ENCODE measurements at regions not wholly inside any gene's neighbourhood (a gene's known extent, or its start where the extent isn't known, plus 50 kb on each side); places are given as distances from the start of the nearest gene placed in this dataset.

GRCh38 chr5:1951165-1951816, 68.6 kb upstream of the IRX4 start:
- Mint-ChIP-seq H3K9me3 (peaks cover 7% of the 10 kb centered on the region), H3K36me3 (no peaks in the 10 kb centered on the region), H3K4me3 (no peak overlapping the region), H3K27me3 (peaks cover 70% of the 10 kb centered on the region), H3K27ac (no peak overlapping the region), H3K4me1 (no peaks in the 10 kb centered on the region)
- no peak for ATAC-seq

GRCh38 chr5:1950708-1951103, 68.0 kb upstream of the IRX4 start:
- no peak overlapping the region for H3K4me3 Mint-ChIP-seq
- no peak for ATAC-seq
- no peaks in the 10 kb centered on the region for H3K4me1 Mint-ChIP-seq
- peaks cover 68% of the 10 kb centered on the region for H3K27me3 Mint-ChIP-seq
- H3K9me3 Mint-ChIP-seq: peaks cover 7% of the 10 kb centered on the region
- H3K36me3 Mint-ChIP-seq: no peaks in the 10 kb centered on the region
- H3K27ac Mint-ChIP-seq: no peak overlapping the region

- ATAC-seq: no peak
- Mint-ChIP-seq H3K27ac (no peak overlapping the region), H3K4me1 (no peaks in the 10 kb centered on the region), H3K36me3 (no peaks in the 10 kb centered on the region), H3K9me3 (peaks cover 7% of the 10 kb centered on the region), H3K4me3 (no peak overlapping the region), H3K27me3 (peaks cover 68% of the 10 kb centered on the region)
These were observed 67.5 kb upstream of the IRX4 start for GRCh38 chr5:1950096-1950707.

- no peak overlapping the region for H3K4me3 Mint-ChIP-seq
- ATAC-seq: no peak
- H3K4me1 Mint-ChIP-seq: no peaks in the 10 kb centered on the region
- no peak overlapping the region for H3K27ac Mint-ChIP-seq
- peaks cover 69% of the 10 kb centered on the region for H3K27me3 Mint-ChIP-seq
- peaks cover 7% of the 10 kb centered on the region for H3K9me3 Mint-ChIP-seq
- H3K36me3 Mint-ChIP-seq: no peaks in the 10 kb centered on the region
These were observed 66.5 kb upstream of the IRX4 start for GRCh38 chr5:1949253-1949652.

- H3K36me3 Mint-ChIP-seq: no peaks in the 10 kb centered on the region
- no peak overlapping the region for H3K27ac Mint-ChIP-seq
- H3K27me3 Mint-ChIP-seq: peaks cover 68% of the 10 kb centered on the region
- H3K4me1 Mint-ChIP-seq: no peaks in the 10 kb centered on the region
- peaks cover 7% of the 10 kb centered on the region for H3K9me3 Mint-ChIP-seq
- ATAC-seq: no peak
- no peak overlapping the region for H3K4me3 Mint-ChIP-seq
These were observed 66.0 kb upstream of the IRX4 start for GRCh38 chr5:1948663-1949191.

- H3K27ac Mint-ChIP-seq: no peak overlapping the region
- H3K4me3 Mint-ChIP-seq: no peak overlapping the region
- peaks cover 7% of the 10 kb centered on the region for H3K9me3 Mint-ChIP-seq
- no peaks in the 10 kb centered on the region for H3K36me3 Mint-ChIP-seq
- peaks cover 62% of the 10 kb centered on the region for H3K27me3 Mint-ChIP-seq
- no peaks in the 10 kb centered on the region for H3K4me1 Mint-ChIP-seq
- ATAC-seq: no peak
These were observed 65.4 kb upstream of the IRX4 start for GRCh38 chr5:1948111-1948510.

- ATAC-seq: peak; percentile 37
- H3K4me1 Mint-ChIP-seq: no peaks in the 10 kb centered on the region
These were observed 64.1 kb upstream of the IRX4 start for GRCh38 chr5:1946776-1947175.

GRCh38 chr5:1946122-1946677, 63.5 kb upstream of the IRX4 start:
- peaks cover 9% of the 10 kb centered on the region for H3K9me3 Mint-ChIP-seq
- no peak for ATAC-seq
- no peak overlapping the region for H3K4me3 Mint-ChIP-seq
- H3K27ac Mint-ChIP-seq: no peak overlapping the region
- peaks cover 43% of the 10 kb centered on the region for H3K27me3 Mint-ChIP-seq
- H3K36me3 Mint-ChIP-seq: no peaks in the 10 kb centered on the region
- no peaks in the 10 kb centered on the region for H3K4me1 Mint-ChIP-seq

More at GRCh38 chr5:1946776-1947175, 64.1 kb upstream of the IRX4 start:
- Mint-ChIP-seq H3K36me3 (no peaks in the 10 kb centered on the region), H3K27ac (no peak overlapping the region), H3K4me3 (no peak overlapping the region), H3K9me3 (peaks cover 12% of the 10 kb centered on the region), H3K27me3 (peaks cover 49% of the 10 kb centered on the region)

GRCh38 chr5:1945606-1946005, 62.9 kb upstream of the IRX4 start:
- Mint-ChIP-seq H3K27ac (no peak overlapping the region), H3K36me3 (no peaks in the 10 kb centered on the region), H3K4me3 (no peak overlapping the region), H3K27me3 (peaks cover 37% of the 10 kb centered on the region), H3K4me1 (no peaks in the 10 kb centered on the region), H3K9me3 (peaks cover 5% of the 10 kb centered on the region)
- ATAC-seq: no peak

GRCh38 chr5:1944408-1944807, 61.7 kb upstream of the IRX4 start:
- ATAC-seq: no peak
- no peak overlapping the region for H3K4me3 Mint-ChIP-seq
- no peaks in the 10 kb centered on the region for H3K4me1 Mint-ChIP-seq
- peaks cover 26% of the 10 kb centered on the region for H3K27me3 Mint-ChIP-seq
- peaks cover 5% of the 10 kb centered on the region for H3K9me3 Mint-ChIP-seq
- H3K27ac Mint-ChIP-seq: no peak overlapping the region
- H3K36me3 Mint-ChIP-seq: no peaks in the 10 kb centered on the region

GRCh38 chr5:1943481-1943880, 60.8 kb upstream of the IRX4 start:
- H3K4me3 Mint-ChIP-seq: no peak overlapping the region
- ATAC-seq: no peak
- H3K27me3 Mint-ChIP-seq: peaks cover 26% of the 10 kb centered on the region
- peaks cover 5% of the 10 kb centered on the region for H3K9me3 Mint-ChIP-seq
- H3K36me3 Mint-ChIP-seq: no peaks in the 10 kb centered on the region
- H3K4me1 Mint-ChIP-seq: no peaks in the 10 kb centered on the region
- no peak overlapping the region for H3K27ac Mint-ChIP-seq

GRCh38 chr5:1942630-1943029, 59.9 kb upstream of the IRX4 start:
- Mint-ChIP-seq H3K4me3 (no peak overlapping the region), H3K36me3 (no peaks in the 10 kb centered on the region), H3K4me1 (no peaks in the 10 kb centered on the region), H3K27ac (no peak overlapping the region), H3K9me3 (peaks cover 5% of the 10 kb centered on the region), H3K27me3 (peaks cover 21% of the 10 kb centered on the region)
- no peak for ATAC-seq

- no peak overlapping the region for H3K27ac Mint-ChIP-seq
- no peak for ATAC-seq
- H3K36me3 Mint-ChIP-seq: no peaks in the 10 kb centered on the region
- peaks cover 19% of the 10 kb centered on the region for H3K27me3 Mint-ChIP-seq
- peaks cover 5% of the 10 kb centered on the region for H3K9me3 Mint-ChIP-seq
- no peaks in the 10 kb centered on the region for H3K4me1 Mint-ChIP-seq
- H3K4me3 Mint-ChIP-seq: no peak overlapping the region
These were observed 59.4 kb upstream of the IRX4 start for GRCh38 chr5:1942158-1942557.

GRCh38 chr5:1939256-1939655, 56.5 kb upstream of the IRX4 start:
- Mint-ChIP-seq H3K9me3 (peaks cover 5% of the 10 kb centered on the region), H3K4me1 (no peaks in the 10 kb centered on the region)
- no peak for ATAC-seq

GRCh38 chr5:1938310-1939000, 55.7 kb upstream of the IRX4 start:
- H3K36me3 Mint-ChIP-seq: no peaks in the 10 kb centered on the region
- no peak overlapping the region for H3K4me3 Mint-ChIP-seq
- H3K9me3 Mint-ChIP-seq: peaks cover 5% of the 10 kb centered on the region
- no peaks in the 10 kb centered on the region for H3K4me1 Mint-ChIP-seq
- no peak overlapping the region for H3K27ac Mint-ChIP-seq
- ATAC-seq: no peak
- peaks cover 35% of the 10 kb centered on the region for H3K27me3 Mint-ChIP-seq

More at GRCh38 chr5:1939256-1939655, 56.5 kb upstream of the IRX4 start:
- Mint-ChIP-seq H3K27me3 (peaks cover 29% of the 10 kb centered on the region), H3K27ac (no peak overlapping the region), H3K36me3 (no peaks in the 10 kb centered on the region), H3K4me3 (no peak overlapping the region)
